ENCODE measurements at regions not wholly inside any gene's neighbourhood (a gene's known extent, or its start where the extent isn't known, plus 50 kb on each side); places are given as distances from the start of the nearest gene placed in this dataset.

GRCh38 chr1:87812871-87813577, 484.3 kb downstream of the LMO4 start:
- Mint-ChIP-seq H3K4me3 (no peak overlapping the region), H3K9me3 (no peaks in the 10 kb centered on the region), H3K36me3 (no peaks in the 10 kb centered on the region), H3K4me1 (no peaks in the 10 kb centered on the region), H3K27ac (no peak overlapping the region)
- ATAC-seq (no peak), DNase-seq (ENCODE audit: low spot score in 2 of 2) (no peak)

DNA sequence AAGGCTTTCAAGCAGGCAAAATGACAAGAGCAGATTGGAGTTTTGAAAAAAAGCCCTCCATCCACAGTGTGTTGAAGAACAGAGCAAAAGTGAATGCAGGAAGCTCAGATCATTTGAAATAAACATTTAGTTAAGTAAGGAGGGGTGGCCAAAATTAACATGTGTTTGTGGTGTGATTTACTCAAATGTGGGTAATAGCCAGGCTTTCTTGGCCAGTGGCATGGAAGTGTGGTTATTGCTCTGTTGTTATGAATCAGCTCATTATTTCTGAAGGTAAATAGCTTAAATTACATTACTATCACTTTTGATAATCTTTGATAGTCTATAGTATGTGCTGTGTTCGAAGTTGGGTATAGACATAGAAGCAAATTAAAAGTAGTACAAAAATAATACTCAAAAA, 485.9 kb downstream of the LMO4 start:
- Mint-ChIP-seq H3K9me3 (no peaks in the 10 kb centered on the region), H3K4me3 (no peak overlapping the region), H3K4me1 (no peaks in the 10 kb centered on the region), H3K27ac (no peak overlapping the region), H3K36me3 (no peaks in the 10 kb centered on the region)
- ATAC-seq (no peak), DNase-seq (ENCODE audit: low spot score in 2 of 2) (no peak)

DNA sequence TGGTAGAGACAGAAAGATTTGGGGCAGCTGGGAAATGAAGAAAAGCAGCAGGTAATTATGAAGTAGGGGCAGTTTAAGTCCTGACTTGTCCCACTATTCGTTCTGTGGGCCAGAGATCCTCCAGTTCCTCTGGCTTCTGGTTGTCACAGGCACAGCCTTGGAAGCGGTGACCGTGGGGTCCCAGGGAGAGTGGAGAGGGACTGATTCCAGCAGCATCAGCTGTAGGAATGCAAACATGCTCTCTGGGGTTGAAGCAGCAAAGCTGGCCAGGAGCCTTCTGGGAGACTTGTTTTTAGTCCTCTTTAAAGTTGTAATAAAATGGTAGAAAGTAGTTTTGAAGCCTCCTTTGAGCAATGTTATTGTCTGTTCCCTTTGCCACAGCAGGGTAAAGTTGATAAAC, 488.0 kb downstream of the LMO4 start:
- no peaks in the 10 kb centered on the region for H3K9me3 Mint-ChIP-seq

DNA sequence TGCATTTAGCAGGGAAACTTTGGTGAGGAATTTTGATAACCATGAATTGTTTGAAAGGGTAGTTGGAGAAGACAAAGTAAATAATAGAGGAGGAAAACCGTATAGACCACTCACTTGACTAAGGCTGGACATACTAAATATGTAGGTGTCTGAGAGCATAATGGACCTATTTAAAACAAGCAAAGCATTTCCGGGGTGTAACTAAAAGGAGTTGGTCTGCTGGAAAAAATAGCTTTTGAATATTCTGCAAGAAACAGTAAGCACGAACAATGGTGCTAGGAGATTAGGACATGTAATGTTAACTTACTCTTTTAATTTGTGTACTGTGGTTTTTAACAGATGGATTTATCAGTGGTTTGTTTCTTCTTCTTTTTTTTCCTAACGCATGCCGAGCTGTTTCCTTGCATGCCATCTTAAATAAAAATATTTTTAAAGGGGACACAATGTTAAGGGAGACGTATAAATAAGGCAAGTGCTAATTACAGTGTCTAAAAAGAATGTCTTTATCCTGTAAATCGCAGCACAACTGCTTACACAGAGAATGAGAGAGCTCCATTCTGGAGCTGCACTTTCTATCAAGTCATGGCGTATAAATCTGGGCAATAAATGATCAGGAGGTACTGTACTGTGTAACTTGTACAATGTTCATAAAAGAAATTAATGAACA, 492.1 kb downstream of the LMO4 start:
- Mint-ChIP-seq H3K4me1 (no peaks in the 10 kb centered on the region), H3K36me3 (no peaks in the 10 kb centered on the region), H3K27ac (no peak overlapping the region), H3K9me3 (no peaks in the 10 kb centered on the region), H3K4me3 (no peak overlapping the region)
- DNase-seq (ENCODE audit: low spot score in 2 of 2): no peak
- no peak for ATAC-seq

More for the DNA sequence above, 488.0 kb downstream of the LMO4 start:
- Mint-ChIP-seq H3K4me3 (no peak overlapping the region), H3K27ac (no peak overlapping the region), H3K4me1 (no peaks in the 10 kb centered on the region), H3K36me3 (no peaks in the 10 kb centered on the region)
- DNase-seq (ENCODE audit: low spot score in 2 of 2): no peak
- no peak for ATAC-seq

GRCh38 chr1:87821335-87821697, 492.6 kb downstream of the LMO4 start:
- Mint-ChIP-seq H3K4me3 (no peak overlapping the region), H3K36me3 (no peaks in the 10 kb centered on the region), H3K27ac (no peak overlapping the region), H3K9me3 (no peaks in the 10 kb centered on the region), H3K4me1 (no peaks in the 10 kb centered on the region)
- ATAC-seq: no peak
- DNase-seq (ENCODE audit: low spot score in 2 of 2): no peak

GRCh38 chr1:87826681-87827251, 498.1 kb downstream of the LMO4 start:
- DNase-seq (ENCODE audit: low spot score in 2 of 2): no peak
- Mint-ChIP-seq H3K9me3 (no peaks in the 10 kb centered on the region), H3K4me1 (no peaks in the 10 kb centered on the region), H3K4me3 (no peak overlapping the region), H3K27ac (no peak overlapping the region), H3K36me3 (no peaks in the 10 kb centered on the region)
- no peak for ATAC-seq

DNA sequence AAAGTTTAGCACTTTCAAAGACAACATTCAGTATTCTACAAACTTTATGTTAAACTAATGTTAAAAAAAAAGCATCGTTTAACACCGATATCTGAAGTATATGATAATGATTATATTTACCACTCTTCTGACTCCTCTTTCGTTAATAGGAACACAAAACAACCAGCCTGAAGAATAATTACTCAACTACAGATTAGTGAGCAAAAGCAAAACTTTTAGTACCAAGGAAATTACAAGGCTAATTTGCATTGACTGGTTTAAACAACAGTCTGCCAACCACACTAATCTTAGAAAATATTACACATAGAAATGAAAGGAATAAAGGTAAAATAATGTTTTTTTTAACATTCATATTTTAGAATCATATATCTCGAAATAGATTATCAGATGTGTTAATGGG, 500.7 kb downstream of the LMO4 start:
- ATAC-seq: no peak
- Mint-ChIP-seq H3K27ac (no peak overlapping the region), H3K9me3 (no peaks in the 10 kb centered on the region), H3K36me3 (no peaks in the 10 kb centered on the region), H3K4me3 (no peak overlapping the region), H3K4me1 (no peaks in the 10 kb centered on the region)
- no peak for DNase-seq (ENCODE audit: low spot score in 2 of 2)

DNA sequence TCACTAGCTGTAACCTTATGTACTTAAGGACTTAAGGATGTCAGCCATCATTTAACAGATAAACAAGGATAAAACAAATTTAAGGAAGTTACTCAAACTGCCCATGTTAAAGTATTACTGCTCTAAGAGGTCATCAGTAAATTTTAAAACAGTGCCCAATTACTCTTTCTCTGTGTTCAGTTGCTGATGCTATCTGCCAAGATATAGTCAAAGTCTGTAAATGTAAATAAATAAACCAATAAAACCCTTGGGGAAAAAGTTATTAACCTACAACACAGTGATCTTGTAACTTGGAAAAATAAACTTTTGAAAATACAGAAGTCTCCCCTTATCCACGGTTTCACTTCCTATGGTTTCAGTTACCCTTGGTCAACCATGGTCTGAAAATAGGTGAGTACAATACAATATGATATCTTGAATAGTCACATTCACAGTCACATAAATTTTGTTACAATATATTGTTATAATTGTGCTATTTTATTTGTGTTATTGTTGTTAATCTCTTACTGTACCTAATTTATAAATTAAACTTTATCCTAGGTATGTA, 501.8 kb downstream of the LMO4 start:
- ATAC-seq (no peak), DNase-seq (ENCODE audit: low spot score in 2 of 2) (no peak)
- Mint-ChIP-seq H3K9me3 (no peaks in the 10 kb centered on the region), H3K27ac (no peak overlapping the region), H3K4me1 (no peaks in the 10 kb centered on the region), H3K4me3 (no peak overlapping the region), H3K36me3 (no peaks in the 10 kb centered on the region)

- ATAC-seq: no peak
- Mint-ChIP-seq H3K4me1 (no peaks in the 10 kb centered on the region), H3K27ac (no peak overlapping the region), H3K9me3 (no peaks in the 10 kb centered on the region), H3K36me3 (no peaks in the 10 kb centered on the region), H3K4me3 (no peak overlapping the region)
- no peak for DNase-seq (ENCODE audit: low spot score in 2 of 2)
Measured at GRCh38 chr1:87833166-87833565, 504.5 kb downstream of the LMO4 start.

DNA sequence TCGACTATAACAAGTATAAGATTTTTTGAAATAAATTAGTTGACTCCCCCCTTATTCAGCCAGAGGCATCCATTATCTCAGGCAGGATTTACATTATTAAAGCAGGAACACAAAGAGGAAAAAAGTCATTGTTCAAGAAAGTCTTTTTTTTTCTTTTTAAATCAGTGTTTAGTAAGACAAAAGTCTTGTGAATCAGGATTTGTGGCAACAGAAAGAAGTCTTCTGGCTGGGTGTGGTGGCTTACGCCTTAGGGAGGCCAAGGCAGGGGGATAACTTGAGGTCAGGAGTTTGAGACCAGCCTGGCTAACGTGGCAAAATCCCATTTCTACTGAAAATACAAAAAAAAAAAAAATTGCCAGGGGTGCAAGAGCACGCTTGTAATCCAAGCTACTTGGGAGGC, 505.5 kb downstream of the LMO4 start:
- DNase-seq (ENCODE audit: low spot score in 2 of 2) (no peak), ATAC-seq (no peak)
- no peak overlapping the region for H3K4me3 Mint-ChIP-seq
- no peaks in the 10 kb centered on the region for H3K9me3 Mint-ChIP-seq
- H3K4me1 Mint-ChIP-seq: no peaks in the 10 kb centered on the region
- no peaks in the 10 kb centered on the region for H3K36me3 Mint-ChIP-seq
- H3K27ac Mint-ChIP-seq: no peak overlapping the region

GRCh38 chr1:87834941-87835340, 506.3 kb downstream of the LMO4 start:
- Mint-ChIP-seq H3K4me3 (no peak overlapping the region), H3K9me3 (no peaks in the 10 kb centered on the region), H3K4me1 (no peaks in the 10 kb centered on the region), H3K27ac (no peak overlapping the region), H3K36me3 (no peaks in the 10 kb centered on the region)
- ATAC-seq: no peak
- no peak for DNase-seq (ENCODE audit: low spot score in 2 of 2)

DNA sequence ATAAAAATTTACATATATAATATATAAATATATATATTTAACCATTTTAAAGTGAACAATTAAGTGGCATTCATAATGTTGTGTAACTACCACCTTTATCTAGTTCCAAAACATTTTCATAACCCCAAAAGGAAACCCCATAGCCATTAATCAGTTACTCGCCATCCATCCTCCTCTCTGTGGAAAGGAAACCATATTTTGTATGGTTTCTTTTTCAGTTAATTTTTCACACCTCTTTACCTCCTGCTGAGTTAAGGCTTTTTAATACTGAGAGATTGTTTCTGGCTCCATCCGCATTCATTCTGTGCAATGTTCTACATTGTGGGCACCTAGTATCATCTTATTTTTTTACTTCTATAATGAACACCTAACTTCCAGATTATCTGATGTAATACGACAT, 512.1 kb downstream of the LMO4 start:
- no peak for DNase-seq (ENCODE audit: low spot score in 2 of 2)
- ATAC-seq: no peak
- Mint-ChIP-seq H3K9me3 (no peaks in the 10 kb centered on the region), H3K4me3 (no peak overlapping the region), H3K27ac (no peak overlapping the region), H3K36me3 (no peaks in the 10 kb centered on the region), H3K4me1 (no peaks in the 10 kb centered on the region)

DNA sequence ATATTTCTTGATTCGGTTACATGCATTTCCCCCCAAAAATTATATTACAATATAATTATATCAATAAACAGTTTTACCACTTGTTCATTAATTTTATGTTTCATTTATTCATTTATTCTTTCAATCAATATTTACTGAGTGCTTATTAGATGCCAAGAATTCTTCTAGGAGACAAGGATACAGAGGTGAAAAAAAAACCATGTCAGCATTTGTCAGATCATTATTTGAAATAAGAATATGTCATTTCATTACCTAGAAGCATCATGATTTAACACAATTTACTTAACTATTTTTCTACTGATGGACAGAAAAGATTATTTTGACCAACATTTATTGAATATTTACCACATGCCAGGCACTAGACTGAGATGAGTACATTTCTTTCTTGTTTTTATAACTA, 512.7 kb downstream of the LMO4 start:
- no peaks in the 10 kb centered on the region for H3K36me3 Mint-ChIP-seq
- no peak overlapping the region for H3K4me3 Mint-ChIP-seq
- no peak overlapping the region for H3K27ac Mint-ChIP-seq
- no peaks in the 10 kb centered on the region for H3K4me1 Mint-ChIP-seq
- DNase-seq (ENCODE audit: low spot score in 2 of 2) (no peak), ATAC-seq (no peak)
- H3K9me3 Mint-ChIP-seq: no peaks in the 10 kb centered on the region

DNA sequence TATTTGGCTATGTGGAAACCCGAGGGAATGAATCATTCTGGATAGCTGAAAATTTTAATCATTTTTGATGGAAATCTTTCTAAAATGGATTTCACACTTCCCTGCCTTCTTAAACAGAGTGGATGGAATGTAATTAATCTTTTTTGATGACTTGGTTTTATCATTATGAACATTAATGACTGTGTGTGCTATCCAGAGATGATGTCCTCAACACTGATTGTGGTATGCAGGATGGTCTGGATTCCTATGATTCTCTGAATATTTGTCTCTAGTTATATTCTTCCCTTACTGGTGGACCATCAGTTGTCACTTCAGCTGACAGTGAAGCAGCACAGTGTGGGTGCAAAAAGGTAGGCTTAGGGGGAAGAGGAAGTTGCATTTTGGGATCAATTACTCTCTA, 513.5 kb downstream of the LMO4 start:
- Mint-ChIP-seq H3K27ac (no peak overlapping the region), H3K4me1 (no peaks in the 10 kb centered on the region), H3K9me3 (no peaks in the 10 kb centered on the region), H3K36me3 (no peaks in the 10 kb centered on the region), H3K4me3 (no peak overlapping the region)
- DNase-seq (ENCODE audit: low spot score in 2 of 2) (no peak), ATAC-seq (no peak)

GRCh38 chr1:87844251-87844650, 515.6 kb downstream of the LMO4 start:
- no peak for DNase-seq (ENCODE audit: low spot score in 2 of 2)
- ATAC-seq: no peak
- Mint-ChIP-seq H3K9me3 (no peaks in the 10 kb centered on the region), H3K4me1 (no peaks in the 10 kb centered on the region), H3K4me3 (no peak overlapping the region), H3K36me3 (no peaks in the 10 kb centered on the region), H3K27ac (no peak overlapping the region)

DNA sequence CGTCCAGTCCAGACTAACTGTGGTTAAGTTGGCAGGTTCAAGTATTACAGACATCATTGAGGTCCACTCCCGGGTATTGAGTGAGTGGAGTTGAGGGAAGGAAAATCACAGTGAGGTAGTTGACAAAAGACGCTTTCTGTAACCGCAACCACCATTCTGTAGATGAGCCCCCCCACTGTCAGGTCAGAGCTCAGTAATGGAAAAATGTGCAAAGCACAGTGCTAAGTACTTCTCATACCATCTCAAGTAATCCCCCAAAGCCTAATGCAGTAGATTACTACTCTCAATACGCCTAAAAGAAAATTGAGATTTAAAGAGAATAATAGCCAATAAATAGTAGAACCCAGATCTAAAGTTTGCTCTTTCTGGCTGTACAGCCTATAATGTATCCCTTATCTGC, 522.8 kb downstream of the LMO4 start:
- Mint-ChIP-seq H3K9me3 (no peaks in the 10 kb centered on the region), H3K4me1 (no peaks in the 10 kb centered on the region), H3K4me3 (no peak overlapping the region), H3K36me3 (no peaks in the 10 kb centered on the region), H3K27ac (no peak overlapping the region)
- DNase-seq (ENCODE audit: low spot score in 2 of 2) (no peak), ATAC-seq (no peak)

All from stimulated activated effector memory CD8-positive, alpha-beta T cell treated with anti-CD3 and anti-CD28 coated beads, Interleukin-12 subunit alpha, Interleukin-12 subunit beta, amount 100 ng/mL, for 72 hours (primary cell).